ENCODE measurements at regions not wholly inside any gene's neighbourhood (a gene's known extent, or its start where the extent isn't known, plus 50 kb on each side); places are given as distances from the start of the nearest gene placed in this dataset.

DNA sequence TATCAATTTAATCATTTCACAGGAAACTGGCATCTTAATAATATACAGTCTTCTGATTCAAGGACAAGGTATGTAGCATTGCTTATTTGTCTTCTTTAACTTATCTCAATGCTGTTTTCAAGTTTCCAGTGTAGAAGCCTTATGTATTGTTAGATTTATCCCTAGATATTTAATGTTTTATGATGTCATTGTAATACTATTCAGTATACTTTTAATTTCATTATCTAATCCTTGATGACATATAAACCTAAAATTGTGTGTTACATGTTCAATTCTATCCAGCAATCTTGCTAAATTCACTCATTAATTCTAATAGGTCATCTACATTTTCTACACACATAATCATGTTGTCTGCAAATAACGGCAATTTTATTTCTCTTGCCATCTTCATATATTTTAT is 126.3 kb upstream of the SEC61G start:
- H3K27me3 ChIP-seq (ENCODE audit: control insufficient read depth, insufficient read depth, low read length) = no peaks in the 10 kb centered on the region
- no peaks in the 10 kb centered on the region for H3K36me3 ChIP-seq (ENCODE audit: control insufficient read depth, insufficient read depth, low read length)
- no peak overlapping the region for H3K4me3 ChIP-seq (ENCODE audit: low read depth, low read length)
- WGBS (ENCODE audit: insufficient coverage) = no CpG with 5 or more reads among the region's 1 CpG
- no peak for DNase-seq (ENCODE audit: low read depth in 4 of 6, low spot score in 6 of 6)
- peaks cover 9% of the 10 kb centered on the region for H3K4me1 ChIP-seq (ENCODE audit: control insufficient read depth, insufficient read depth, low read length)
- no peak overlapping the region for H3K27ac ChIP-seq (ENCODE audit: low read depth, low read length)
- no peaks in the 10 kb centered on the region for H3K9me3 ChIP-seq (ENCODE audit: control insufficient read depth, insufficient read depth, low read length)

DNA sequence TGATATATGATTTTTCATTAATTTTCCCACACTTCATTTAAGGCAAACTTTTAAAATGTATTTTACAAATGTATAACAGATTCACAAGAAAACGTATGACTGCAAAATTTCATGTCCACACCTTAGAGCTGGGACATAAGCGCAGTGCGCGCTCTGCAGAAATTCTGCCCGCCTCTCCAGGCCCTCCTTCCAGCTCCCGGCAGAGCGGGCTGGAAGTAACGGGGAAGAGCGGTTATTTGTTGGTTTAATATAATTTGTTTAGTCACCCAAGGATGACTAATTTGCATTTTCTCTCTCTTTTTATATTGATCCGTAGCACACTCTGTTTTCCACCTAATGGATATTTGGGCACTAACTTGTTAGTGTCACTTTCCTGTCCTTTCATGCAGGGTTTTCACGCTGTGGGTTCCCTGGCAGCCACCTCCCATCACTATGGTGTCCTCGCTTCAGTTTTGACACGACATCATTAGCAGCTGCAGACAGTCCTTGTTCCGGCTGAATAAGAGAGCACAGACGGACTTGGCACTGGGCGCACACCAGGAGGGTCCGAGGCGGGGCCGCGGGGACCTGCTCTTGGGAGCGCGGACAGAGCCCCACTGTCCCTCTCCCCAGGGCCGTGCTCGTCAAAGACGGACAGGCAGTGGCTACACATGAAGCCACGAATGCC is 129.2 kb upstream of the SEC61G start:
- Histone ChIP-seq H3K9me3 (ENCODE audit: control insufficient read depth, insufficient read depth, low read length) (no peaks in the 10 kb centered on the region), H3K4me1 (ENCODE audit: control insufficient read depth, insufficient read depth, low read length) (peaks cover 10% of the 10 kb centered on the region), H3K27me3 (ENCODE audit: control insufficient read depth, insufficient read depth, low read length) (no peaks in the 10 kb centered on the region), H3K4me3 (ENCODE audit: low read depth, low read length) (peak overlapping the region; percentile 31), H3K27ac (ENCODE audit: low read depth, low read length) (no peak overlapping the region), H3K36me3 (ENCODE audit: control insufficient read depth, insufficient read depth, low read length) (no peaks in the 10 kb centered on the region)
- peak; percentile 52 to 90 (median 64) for DNase-seq (ENCODE audit: low read depth in 4 of 6, low spot score in 6 of 6)
- under 1% methylated on average over 17 of the region's 26 CpGs for WGBS (ENCODE audit: insufficient coverage)

DNA sequence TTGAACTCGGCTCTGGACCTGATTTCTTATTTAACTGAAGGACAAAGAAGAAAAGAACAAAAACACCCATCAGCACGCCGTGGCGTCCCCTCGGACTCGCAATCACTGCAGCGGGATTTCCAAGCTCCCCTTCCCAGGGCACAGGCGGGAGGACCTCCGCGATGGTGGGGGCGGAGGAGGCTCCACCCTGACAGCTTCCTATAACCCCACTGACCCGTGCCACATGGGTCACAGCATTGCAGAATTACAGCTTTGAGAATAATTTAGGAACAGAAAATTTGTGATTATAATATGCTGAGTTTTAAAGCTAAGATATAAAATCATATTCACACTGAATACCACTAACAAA is 129.7 kb upstream of the SEC61G start:
- WGBS (ENCODE audit: insufficient coverage) = 0% methylated on average over 1 of the region's 12 CpGs

DNA sequence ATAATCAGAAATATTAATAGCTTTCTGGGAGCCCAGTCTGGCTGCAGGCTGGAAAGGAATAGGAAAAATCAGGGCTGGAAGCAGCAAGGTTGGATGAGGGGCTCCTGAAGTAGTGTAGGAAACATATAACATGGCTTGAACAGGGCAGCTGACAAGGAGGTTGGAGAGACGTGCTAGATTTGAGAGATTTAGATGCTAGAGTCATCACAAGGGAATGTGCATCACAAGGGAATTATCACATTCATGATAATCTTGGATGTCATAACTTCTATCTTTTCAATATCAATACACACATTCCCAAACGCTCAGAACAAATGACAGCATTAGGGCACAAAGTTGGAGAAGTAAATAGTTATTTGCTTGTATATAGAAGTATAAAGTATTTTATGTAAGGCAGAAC is 120.9 kb upstream of the EGFR start:
- H3K9me3 ChIP-seq (ENCODE audit: control insufficient read depth, insufficient read depth, low read length) = no peaks in the 10 kb centered on the region
- no CpG with 5 or more reads among the region's 2 CpGs for WGBS (ENCODE audit: insufficient coverage)
- DNase-seq (ENCODE audit: low read depth in 4 of 6, low spot score in 6 of 6) = no peak
- no peaks in the 10 kb centered on the region for H3K36me3 ChIP-seq (ENCODE audit: control insufficient read depth, insufficient read depth, low read length)
- H3K27ac ChIP-seq (ENCODE audit: low read depth, low read length) = no peak overlapping the region
- peaks cover 5% of the 10 kb centered on the region for H3K4me1 ChIP-seq (ENCODE audit: control insufficient read depth, insufficient read depth, low read length)
- no peak overlapping the region for H3K4me3 ChIP-seq (ENCODE audit: low read depth, low read length)
- H3K27me3 ChIP-seq (ENCODE audit: control insufficient read depth, insufficient read depth, low read length) = no peaks in the 10 kb centered on the region

More for the DNA sequence above, 129.7 kb upstream of the SEC61G start:
- Histone ChIP-seq H3K27me3 (ENCODE audit: control insufficient read depth, insufficient read depth, low read length) (no peaks in the 10 kb centered on the region), H3K9me3 (ENCODE audit: control insufficient read depth, insufficient read depth, low read length) (no peaks in the 10 kb centered on the region), H3K27ac (ENCODE audit: low read depth, low read length) (no peak overlapping the region), H3K4me1 (ENCODE audit: control insufficient read depth, insufficient read depth, low read length) (peaks cover 14% of the 10 kb centered on the region), H3K4me3 (ENCODE audit: low read depth, low read length) (peak overlapping the region; percentile 31), H3K36me3 (ENCODE audit: control insufficient read depth, insufficient read depth, low read length) (no peaks in the 10 kb centered on the region)
- no peak for DNase-seq (ENCODE audit: low read depth in 4 of 6, low spot score in 6 of 6)

DNA sequence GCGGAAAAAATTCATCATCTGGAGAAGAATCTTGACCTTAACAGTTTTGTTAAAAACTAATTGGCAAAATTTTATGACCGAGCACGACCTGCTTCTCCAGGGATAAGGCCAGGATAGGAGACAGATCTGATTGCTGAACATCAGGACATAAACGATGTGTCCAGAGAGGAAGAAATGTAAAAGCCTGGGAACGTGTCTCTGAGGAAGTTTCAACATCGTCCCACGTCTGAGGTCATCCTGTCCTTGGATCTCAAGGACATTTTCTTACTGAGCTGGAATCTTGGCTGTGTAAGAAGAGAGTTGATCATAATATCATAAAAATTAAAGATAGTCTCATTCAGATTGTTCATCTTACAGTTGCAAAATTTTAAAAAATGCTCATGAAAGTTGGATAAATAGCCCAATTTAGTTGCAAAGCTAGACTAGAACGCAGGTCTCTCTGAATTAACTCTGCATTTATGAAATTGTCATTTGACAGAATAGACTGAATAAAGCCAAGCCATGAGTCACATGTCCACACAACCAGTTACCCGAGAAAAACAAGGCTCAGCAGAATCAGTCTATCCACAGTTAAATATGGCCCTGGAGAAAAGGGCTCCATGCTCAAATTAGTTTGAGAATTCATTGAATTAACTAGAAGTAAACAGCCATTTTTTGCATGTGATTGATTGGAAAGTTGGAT is 120.0 kb upstream of the EGFR start:
- Histone ChIP-seq H3K36me3 (ENCODE audit: control insufficient read depth, insufficient read depth, low read length) (no peaks in the 10 kb centered on the region), H3K4me3 (ENCODE audit: low read depth, low read length) (no peak overlapping the region), H3K27me3 (ENCODE audit: control insufficient read depth, insufficient read depth, low read length) (no peaks in the 10 kb centered on the region), H3K4me1 (ENCODE audit: control insufficient read depth, insufficient read depth, low read length) (no peaks in the 10 kb centered on the region), H3K9me3 (ENCODE audit: control insufficient read depth, insufficient read depth, low read length) (no peaks in the 10 kb centered on the region), H3K27ac (ENCODE audit: low read depth, low read length) (no peak overlapping the region)
- 75% methylated on average over 5 of the region's 9 CpGs for WGBS (ENCODE audit: insufficient coverage)
- DNase-seq (ENCODE audit: low read depth in 4 of 6, low spot score in 6 of 6) = no peak

DNA sequence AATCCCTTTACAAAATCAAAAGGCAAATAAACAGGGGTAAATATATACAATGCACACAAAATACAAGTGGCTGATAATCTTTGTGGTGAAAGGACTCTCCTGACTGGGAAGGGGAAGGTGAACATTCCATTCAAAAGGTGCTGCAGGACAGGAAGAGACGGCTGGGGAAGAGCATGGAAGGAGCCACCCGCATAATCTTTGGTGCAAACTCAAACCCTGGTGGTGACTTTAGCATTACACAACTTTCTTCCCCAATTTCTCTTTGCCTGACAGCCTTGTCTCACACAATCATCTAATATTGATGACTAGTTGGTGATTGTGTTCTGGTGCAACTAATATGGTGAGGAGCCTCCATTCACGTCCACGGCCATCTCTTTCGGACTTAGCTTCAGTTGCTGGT is 117.0 kb upstream of the EGFR start:
- Histone ChIP-seq H3K27ac (ENCODE audit: low read depth, low read length) (no peak overlapping the region), H3K36me3 (ENCODE audit: control insufficient read depth, insufficient read depth, low read length) (no peaks in the 10 kb centered on the region), H3K4me3 (ENCODE audit: low read depth, low read length) (no peak overlapping the region), H3K27me3 (ENCODE audit: control insufficient read depth, insufficient read depth, low read length) (no peaks in the 10 kb centered on the region), H3K4me1 (ENCODE audit: control insufficient read depth, insufficient read depth, low read length) (no peaks in the 10 kb centered on the region), H3K9me3 (ENCODE audit: control insufficient read depth, insufficient read depth, low read length) (no peaks in the 10 kb centered on the region)
- DNase-seq (ENCODE audit: low read depth in 4 of 6, low spot score in 6 of 6) = no peak
- no CpG with 5 or more reads among the region's 5 CpGs for WGBS (ENCODE audit: insufficient coverage)

DNA sequence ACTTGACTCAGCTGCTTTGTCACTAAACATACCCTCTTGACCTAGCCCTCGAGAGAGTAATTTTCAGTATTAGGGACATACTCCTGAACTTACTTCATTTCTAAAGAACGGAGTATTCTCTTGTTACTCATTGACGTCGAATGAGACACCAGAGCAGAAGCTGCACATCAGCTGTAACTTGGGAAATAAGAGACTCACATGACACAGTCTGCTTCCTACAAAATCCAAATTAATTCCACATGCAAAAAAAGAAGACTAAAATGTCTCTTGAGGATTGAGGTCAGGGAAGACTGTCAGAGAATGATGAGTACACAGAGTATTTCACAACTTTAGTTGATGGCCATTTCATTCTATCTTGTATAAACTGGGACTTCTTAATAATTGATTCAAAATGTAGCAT is 114.7 kb upstream of the EGFR start:
- 80% methylated on average over 1 of the region's 4 CpGs for WGBS (ENCODE audit: insufficient coverage)
- Histone ChIP-seq H3K4me1 (ENCODE audit: control insufficient read depth, insufficient read depth, low read length) (no peaks in the 10 kb centered on the region), H3K36me3 (ENCODE audit: control insufficient read depth, insufficient read depth, low read length) (no peaks in the 10 kb centered on the region), H3K27me3 (ENCODE audit: control insufficient read depth, insufficient read depth, low read length) (no peaks in the 10 kb centered on the region), H3K27ac (ENCODE audit: low read depth, low read length) (no peak overlapping the region), H3K9me3 (ENCODE audit: control insufficient read depth, insufficient read depth, low read length) (no peaks in the 10 kb centered on the region), H3K4me3 (ENCODE audit: low read depth, low read length) (no peak overlapping the region)
- no peak for DNase-seq (ENCODE audit: low read depth in 4 of 6, low spot score in 6 of 6)

DNA sequence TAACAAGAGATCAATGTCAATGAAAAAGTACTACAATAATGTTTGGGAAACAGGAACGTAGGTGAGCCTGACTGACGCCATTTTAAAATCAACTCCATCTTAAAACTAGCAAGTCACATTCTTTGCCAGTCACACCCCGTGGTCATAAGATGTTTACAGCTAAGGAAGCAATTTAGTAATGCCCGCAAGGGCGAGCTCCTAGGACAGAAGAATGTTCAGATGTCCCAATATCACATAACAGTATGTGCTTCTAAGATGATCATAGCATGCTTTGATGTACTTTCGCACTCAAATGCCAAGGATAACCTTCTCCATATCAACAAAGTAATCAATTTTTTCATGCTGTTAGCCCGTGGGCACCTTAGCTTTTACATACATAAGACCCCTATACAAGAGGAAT is 113.8 kb upstream of the EGFR start:
- Histone ChIP-seq H3K36me3 (ENCODE audit: control insufficient read depth, insufficient read depth, low read length) (no peaks in the 10 kb centered on the region), H3K27ac (ENCODE audit: low read depth, low read length) (no peak overlapping the region), H3K4me1 (ENCODE audit: control insufficient read depth, insufficient read depth, low read length) (no peaks in the 10 kb centered on the region), H3K27me3 (ENCODE audit: control insufficient read depth, insufficient read depth, low read length) (no peaks in the 10 kb centered on the region), H3K4me3 (ENCODE audit: low read depth, low read length) (no peak overlapping the region), H3K9me3 (ENCODE audit: control insufficient read depth, insufficient read depth, low read length) (no peaks in the 10 kb centered on the region)
- WGBS (ENCODE audit: insufficient coverage) = 89% methylated on average over 5 of the region's 7 CpGs
- DNase-seq (ENCODE audit: low read depth in 4 of 6, low spot score in 6 of 6) = no peak

DNA sequence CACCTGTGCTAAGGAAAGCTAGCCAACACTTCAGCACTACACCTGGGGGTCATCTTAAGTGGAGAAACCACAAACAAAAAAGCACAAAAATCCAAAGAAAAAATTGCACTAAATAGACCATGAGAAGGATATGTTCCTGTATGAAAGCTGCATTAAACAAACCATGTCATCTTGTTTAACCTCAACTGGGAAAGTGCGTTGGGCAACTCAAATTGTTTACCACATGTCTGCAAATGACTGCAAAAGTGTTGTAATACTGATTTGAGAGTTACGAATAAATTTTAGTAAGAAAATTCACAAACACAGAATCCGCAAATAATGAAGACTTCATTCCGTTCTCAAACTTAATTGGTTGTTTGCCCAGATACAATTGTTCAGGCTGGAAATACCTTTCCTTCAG is 111.9 kb upstream of the EGFR start:
- DNase-seq (ENCODE audit: low read depth in 4 of 6, low spot score in 6 of 6) = no peak
- H3K27me3 ChIP-seq (ENCODE audit: control insufficient read depth, insufficient read depth, low read length) = no peaks in the 10 kb centered on the region

DNA sequence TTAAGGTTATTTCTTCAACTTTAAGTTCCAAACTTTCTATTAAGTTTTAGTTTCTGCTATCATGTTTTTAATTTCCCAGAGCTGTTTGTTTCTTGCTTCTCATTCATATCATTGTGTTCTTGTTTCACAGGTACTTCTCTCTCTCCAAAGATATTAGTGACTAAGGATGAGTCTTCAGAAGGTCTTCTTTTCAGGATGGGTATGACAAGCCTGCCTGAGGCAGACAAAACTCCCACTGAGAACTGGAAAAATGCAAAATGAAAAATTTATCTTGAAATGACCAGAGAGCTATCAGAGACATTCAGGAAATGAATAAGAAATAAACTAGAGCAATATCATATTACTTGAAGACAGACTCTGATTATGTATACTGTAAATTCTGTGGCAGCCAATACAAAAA is 110.8 kb upstream of the EGFR start:
- no peaks in the 10 kb centered on the region for H3K27me3 ChIP-seq (ENCODE audit: control insufficient read depth, insufficient read depth, low read length)
- DNase-seq (ENCODE audit: low read depth in 4 of 6, low spot score in 6 of 6) = no peak
- no peaks in the 10 kb centered on the region for H3K36me3 ChIP-seq (ENCODE audit: control insufficient read depth, insufficient read depth, low read length)
- no peaks in the 10 kb centered on the region for H3K9me3 ChIP-seq (ENCODE audit: control insufficient read depth, insufficient read depth, low read length)
- H3K4me1 ChIP-seq (ENCODE audit: control insufficient read depth, insufficient read depth, low read length) = no peaks in the 10 kb centered on the region
- no peak overlapping the region for H3K27ac ChIP-seq (ENCODE audit: low read depth, low read length)
- no peak overlapping the region for H3K4me3 ChIP-seq (ENCODE audit: low read depth, low read length)

More for the DNA sequence above, 111.9 kb upstream of the EGFR start:
- Histone ChIP-seq H3K36me3 (ENCODE audit: control insufficient read depth, insufficient read depth, low read length) (no peaks in the 10 kb centered on the region), H3K9me3 (ENCODE audit: control insufficient read depth, insufficient read depth, low read length) (no peaks in the 10 kb centered on the region), H3K4me3 (ENCODE audit: low read depth, low read length) (no peak overlapping the region), H3K4me1 (ENCODE audit: control insufficient read depth, insufficient read depth, low read length) (no peaks in the 10 kb centered on the region), H3K27ac (ENCODE audit: low read depth, low read length) (no peak overlapping the region)
- no CpG with 5 or more reads among the region's 4 CpGs for WGBS (ENCODE audit: insufficient coverage)

All from spinal cord (tissue), 9 donors.